Inferior parietal cortex (tissue), 1 donor: ENCODE measurements at regions not wholly inside any gene's neighbourhood (a gene's known extent, or its start where the extent isn't known, plus 50 kb on each side); places are given as distances from the start of the nearest gene placed in this dataset.
"Not testable (repeated sequence)": the region's sequence is repeated elsewhere in the genome, so short reads cannot be mapped to it uniquely, and the experiment has no call there.

Experiments used
- DNase-seq: peaks from one replicate; pipeline ENCODE4 v3.0.0-alpha.2; 2016; ENCODE audit errors: extremely low spot score

DNA sequence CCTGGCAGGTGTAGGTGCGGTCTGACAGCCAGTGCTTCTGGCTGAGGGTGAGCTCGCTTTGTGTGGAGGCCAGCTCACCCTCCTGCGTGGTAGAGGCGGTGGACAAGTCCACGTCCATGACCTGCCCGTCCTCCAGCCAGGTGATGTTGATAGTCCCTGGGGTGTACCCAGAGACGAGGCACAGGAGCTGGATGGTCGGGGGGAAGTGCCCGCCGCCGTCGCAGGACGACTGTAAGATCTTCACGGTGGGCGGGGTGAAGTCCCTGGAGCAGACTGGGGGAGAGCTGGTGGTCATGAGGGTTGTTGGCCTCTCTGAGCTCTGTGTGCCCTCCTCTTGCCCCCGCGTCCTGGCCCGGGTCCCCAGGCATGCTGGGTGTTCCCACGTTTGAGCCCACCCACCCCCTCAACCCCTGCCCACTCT, 74.6 kb downstream of the TMEM121 start:
- no peak for DNase-seq

DNA sequence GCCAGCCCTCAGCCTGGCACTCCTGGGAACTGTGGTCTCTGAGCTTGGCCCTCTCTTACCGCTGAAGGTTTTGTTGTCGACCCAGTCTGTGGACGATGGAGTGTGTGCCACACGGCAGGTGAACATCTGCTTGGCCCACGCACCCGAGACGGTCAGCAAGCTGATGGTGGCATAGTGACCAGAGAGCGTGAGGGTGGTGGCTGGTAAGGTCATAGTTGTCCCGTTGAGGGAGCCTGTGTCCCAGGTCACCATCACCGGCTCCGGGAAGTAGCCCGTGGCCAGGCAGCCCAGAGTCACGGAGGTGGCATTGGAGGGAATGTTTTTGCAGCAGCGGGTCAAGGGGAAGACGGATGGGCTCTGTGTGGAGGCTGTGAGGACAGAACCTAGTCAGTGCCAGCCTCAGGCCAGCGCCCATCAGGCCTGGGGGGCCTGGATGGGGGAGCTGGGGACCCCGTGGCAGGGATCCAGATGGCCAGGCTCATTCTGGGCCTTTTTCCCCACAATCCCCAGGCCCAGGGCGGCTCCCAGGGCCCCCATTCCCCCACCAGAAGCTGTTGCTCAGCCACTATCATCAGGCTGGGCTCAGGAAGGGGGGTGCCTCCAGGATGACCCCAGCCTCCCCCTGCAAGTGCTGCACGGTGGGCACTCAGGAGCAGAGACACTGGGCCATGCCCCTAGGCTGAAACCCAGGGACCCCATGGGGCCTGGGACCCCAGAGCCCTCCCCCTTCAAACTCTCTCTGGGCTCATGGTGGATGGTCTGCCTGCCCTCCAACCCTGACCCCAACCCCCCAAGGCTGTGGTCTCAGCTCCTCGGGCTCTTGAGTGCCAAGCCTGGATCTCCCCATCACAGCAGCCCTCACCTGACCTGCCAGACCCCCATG, 75.2 kb downstream of the TMEM121 start:
- no peak for DNase-seq

DNA sequence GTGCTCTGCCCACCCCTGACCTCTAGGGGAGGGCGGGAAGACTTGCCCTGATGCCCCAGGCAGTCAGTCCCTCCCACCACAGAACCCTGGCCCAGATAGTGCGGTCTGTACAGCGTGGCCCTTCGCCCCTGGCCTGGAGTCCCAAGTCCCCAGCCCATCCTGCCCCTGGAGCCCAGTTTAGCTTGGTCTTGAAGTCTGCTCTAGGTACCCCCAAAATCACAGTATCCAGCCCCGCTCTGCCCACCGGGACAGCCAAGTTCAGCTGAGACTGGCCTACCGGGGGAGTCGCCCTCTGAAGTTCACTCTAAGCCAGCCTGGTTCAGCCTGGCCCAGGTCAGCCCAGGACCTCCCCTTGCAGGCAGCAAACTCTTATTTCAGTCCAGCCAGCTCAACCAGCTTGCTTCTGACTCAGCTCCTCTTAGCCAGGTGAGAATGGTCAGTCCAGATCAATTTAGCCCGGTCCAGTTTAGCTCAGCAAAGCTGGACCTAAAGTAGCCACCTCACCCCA, 75.9 kb downstream of the TMEM121 start:
- DNase-seq = no peak

DNA sequence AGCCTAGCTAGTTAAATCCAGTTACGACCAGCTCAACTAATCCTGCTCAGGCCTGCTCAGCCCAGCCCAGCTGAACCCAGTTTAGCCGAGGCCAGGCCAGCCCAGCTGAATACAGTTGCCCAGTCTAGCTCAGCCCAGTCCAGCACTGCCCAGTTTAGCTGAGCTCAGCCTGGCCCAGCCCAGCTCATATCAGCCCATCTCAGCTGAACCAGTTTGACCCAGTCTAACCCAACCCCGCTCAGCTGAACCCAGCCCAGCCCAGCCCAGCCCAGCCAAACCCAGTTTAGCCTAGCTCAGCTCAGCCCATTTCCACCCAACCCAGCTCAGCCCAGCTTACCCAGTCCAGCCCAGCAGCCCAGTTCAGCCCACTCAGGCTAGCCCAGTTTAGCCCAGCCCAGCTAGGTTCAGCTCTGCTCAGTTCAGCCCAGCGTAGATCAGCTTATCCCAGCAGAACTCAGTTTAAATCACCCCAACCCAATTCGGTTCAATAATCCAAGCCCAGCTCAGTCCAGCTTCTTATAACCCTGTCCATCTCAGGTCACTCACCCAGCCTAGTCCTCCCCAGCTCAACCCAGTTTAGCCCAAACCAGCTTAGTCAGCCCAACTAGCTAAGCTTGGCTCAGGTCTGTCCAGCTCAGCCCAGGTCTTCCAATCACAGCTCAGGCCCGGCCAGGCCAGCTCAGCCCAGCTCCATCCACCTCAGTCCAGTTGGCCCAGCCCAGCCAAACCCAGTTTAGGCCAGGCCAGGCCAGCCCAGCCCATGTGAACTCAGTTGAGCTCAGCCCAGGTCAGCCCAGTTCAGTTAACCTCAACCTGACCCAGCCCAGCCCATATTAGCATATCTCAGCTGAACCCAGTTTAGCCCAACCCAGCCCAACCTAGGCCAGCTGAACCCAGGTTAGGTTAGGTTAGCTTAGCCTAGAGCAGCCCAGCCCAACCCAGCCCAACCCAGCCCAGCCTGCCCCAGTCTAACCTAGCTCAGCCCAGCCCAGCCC, 76.7 kb downstream of the TMEM121 start:
- DNase-seq = no peak

DNA sequence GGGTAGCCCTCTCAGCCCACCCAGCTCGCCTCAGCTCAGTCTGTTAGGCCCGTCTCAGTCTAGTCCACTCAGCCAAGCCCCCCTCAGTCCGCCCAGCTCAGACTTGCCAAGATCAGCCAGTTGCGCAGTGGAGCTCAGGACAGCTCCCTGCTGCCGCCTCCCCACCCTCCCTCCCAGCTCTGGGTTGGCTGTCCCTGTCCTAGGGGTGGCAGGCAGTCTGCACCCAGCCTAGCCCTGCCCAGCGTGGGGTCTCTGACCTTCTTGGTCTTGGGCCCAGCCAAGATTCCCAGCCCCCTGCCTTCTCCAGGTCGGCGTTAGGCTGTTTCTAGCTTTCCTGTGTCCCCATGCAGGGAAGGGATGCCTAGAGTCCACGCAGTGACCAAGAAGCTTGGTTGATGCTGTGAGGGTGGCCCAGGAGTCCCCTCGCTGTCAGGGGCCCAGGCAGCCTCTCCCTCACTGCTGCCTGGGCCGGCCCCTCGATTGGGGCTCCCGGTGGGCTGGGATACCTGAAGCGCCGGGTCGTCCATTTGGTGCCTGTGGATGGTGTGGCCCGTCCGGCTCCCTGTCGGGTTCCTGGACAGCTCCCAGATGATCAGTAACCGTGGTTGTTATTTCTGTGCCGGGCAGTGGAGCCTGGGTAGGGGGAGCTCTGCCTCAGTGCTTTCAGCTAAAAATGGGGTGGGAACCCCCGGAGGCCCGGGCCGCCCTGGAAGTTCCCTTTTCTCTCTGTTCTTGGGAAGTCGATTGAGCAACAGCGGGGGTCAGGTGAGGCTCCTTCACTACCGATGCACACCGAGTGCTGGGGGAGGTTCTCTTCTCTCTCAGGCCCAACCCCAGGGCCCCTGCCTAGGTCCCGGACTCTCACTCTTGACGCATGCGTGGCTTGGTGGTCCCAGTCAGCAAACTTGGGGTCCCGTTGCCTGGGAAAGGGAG, 78.4 kb downstream of the TMEM121 start:
- not testable (repeated sequence) for DNase-seq

DNA sequence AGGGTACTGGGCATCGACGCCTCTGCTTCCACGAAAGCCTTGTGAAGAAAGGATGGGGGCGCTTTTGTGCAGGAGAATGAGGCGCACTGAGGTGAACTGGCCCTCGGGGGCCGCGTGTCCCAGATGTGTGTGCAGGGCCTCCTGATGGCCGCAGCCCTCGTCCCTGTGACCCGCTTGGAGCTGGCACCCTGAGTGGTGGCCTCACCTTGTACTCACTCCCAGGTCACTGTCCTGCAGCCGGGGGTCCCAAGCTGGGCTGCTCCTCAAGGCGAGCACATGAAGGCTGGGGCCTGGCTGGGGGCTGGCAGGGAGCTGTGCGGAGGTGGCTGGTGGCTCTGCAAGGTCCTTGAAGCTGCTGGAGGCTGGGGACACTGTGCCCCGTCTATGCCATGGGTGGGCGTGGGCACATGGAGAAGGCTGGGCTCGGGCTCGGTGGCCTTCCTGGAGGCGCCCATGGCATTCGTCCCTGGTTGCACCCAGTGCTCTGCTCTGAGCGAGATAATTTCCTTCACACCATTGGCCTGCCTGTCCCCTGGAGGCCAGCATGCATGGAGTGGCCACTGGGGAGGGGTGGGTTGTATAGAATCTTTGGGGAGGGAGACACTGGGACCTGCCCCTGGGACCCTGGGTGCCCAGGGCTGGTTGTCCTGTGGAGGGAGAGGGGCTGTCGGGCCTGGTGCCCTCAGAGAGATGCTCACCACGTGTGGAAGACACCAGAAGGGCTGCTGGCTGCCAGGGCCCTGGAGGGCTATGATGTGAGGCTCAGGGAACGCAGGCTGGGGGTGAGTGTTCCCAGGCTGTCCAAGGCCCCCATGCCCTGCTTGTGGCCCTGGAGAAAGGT, 79.3 kb downstream of the TMEM121 start:
- no peak for DNase-seq

DNA sequence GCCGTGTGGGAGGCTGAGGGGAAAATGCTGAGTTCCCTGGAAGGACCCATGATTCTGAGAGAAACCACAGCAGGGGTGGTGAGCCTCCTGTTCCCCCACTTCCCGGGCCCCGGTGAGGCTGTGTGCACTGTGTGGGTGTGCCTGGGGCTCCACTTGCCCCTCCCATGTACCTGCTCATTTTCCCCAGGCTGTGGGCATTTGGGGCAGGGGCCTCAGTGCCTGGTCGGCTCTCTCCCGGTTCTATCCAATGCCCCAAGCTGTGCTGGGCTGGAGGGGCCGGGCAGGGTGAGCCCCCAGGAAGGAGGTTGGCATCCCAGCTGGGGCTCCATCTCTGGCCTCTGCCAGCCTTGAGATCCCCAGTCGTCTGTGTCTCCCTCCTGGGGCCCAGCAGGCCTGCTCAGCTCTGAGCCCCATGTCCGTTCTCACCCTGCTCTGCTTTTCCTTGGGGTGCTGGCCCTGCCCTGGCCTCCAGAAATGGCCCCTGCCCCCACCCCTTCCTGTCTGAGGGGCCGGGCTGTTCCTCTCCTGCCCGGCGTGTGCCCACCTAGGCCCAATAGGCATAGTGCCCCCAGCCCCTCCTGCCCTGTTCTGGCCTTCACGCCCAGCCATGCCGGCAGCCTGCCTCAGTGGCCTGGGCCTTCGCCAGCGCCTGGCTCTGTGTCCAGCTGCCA, 80.1 kb downstream of the TMEM121 start:
- not testable (repeated sequence) for DNase-seq

DNA sequence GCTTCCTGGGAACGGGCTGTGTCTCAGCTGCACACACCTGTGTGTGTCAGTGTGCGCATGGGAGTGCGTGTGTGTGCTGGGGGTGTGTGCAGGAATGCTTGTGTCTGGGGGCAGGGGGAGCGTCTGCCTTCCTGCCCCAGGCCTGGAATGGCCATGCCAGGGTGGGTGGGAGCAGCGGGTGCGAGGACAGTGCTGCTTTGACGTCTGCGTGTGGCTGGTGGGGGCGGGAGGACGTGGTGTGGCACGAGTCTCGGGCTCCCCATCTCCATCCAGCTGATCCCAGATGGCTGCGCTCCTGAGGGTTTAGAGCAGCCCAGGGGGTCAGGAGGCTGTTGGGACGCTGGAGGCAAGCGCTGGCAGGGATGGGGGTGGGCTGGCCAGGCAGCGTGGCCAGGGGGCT, 80.6 kb downstream of the TMEM121 start:
- DNase-seq = not testable (repeated sequence)

DNA sequence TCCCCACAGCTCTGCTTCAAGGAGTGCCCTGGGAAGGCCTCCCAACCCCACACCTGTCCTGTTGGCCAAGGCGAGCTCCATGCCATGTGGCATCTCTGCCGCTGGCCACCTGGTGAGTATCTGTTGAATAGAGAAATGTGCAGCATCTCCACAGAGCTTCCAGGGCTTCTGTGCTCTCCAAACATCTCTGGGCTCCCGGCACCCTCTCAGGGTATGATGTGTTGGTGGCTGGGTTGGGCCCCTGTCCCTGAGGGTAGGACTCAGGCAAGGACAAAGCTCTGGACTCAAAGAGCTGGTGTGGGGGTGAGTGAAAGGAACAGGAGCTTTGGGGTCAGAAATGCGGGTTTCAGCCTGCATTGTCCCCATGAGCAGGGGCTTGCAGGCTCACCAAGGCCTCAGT, 88.6 kb downstream of the TMEM121 start:
- DNase-seq = not testable (repeated sequence)

DNA sequence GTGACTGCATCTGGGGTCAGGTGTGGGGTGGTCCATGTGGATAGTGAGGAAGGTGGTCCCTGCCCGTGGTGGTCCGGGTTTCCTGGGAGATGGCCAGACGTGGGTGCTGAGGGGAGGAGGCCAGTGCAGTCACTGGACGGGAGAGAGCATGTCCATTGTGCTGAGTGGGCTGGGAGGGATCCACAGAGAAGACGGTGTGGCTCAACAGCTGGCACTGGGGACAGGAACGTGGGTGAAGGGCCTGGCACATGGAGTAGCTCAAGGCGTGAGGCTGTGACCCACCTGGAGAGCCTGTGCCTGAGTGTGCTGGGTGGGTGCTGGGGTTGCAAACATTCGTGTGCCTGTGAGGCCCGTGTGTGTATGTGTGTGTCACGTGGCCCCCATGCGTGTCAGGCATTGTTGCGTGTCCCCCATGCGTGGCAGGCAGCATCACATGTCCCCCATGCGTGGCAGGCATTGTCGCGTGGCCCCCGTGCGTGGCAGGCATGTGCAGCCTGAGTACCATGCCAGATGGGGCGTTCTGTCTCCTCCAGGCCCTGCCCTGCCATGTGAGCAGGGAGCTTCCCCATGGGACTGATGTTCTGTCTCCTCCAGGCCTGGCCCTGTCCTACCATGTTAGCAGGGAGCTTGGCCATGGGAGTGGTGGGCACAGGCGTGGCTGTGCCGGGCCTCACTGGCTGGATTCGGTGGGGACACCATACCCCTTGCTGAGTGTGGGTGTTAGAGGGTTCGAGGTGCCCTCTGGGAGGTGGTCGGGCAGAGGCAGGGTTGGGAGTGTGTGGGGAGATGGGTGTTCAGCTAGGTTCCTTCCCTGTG, 89.8 kb downstream of the TMEM121 start:
- not testable (repeated sequence) for DNase-seq

DNA sequence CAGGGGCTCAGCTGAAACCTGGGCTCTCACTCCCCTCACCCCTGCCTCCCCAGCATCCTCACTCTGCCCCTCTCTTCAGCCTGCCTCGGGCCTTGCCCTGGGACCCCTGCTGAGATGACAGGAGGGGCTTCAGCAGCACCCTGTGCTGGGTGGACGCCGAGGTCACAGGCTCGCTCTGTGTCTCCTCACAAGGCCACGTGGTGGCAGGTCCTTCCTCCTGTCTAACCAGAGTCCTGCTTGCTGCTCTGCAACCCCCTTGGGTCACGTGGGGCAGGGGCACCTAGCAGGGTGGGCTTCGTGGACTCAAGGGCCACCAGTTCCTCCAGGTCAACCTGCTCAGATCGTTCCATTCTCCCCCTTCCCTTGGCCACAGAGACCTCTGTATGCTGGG, 90.4 kb downstream of the TMEM121 start:
- no peak for DNase-seq

DNA sequence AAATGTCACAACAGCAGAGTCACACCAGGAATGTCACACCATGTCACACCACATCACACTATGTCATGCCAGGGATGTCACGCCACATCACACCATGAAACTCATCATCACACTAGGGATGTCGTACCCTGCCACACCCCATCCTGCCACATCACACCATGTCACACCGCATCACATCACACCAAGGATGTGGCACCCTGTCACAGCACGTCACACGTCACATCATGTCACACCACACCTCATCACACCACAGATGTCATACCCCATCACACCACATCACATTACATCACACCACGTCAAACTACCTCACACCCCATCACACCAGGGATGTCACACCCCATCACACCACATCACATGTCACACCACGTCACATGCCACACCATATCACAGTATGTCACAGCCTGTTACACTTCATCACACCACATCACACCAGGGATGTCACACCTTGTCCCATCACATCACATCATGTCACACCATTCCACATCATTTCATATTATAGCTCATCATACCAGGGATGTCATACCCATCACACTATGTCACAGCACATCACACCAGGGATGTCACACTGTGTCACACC, 90.9 kb downstream of the TMEM121 start:
- no peak for DNase-seq

DNA sequence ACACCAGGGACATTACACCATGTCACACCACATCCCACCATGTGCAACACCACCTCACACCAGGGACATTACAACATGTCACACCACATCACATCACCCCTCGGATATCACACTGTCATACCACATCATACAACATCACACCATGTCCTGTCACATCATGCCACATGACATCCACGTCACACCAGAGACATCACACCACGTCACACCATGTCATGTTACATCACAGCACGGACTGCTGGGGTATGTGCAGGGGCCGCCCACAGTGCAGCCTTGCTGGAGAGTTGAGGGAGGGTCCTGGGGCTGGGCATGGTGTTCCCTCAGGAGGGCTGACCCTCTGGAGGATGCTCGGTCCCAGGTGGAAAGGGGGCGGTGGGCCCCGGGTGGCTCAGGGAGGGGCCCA, 91.4 kb downstream of the TMEM121 start:
- not testable (repeated sequence) for DNase-seq

DNA sequence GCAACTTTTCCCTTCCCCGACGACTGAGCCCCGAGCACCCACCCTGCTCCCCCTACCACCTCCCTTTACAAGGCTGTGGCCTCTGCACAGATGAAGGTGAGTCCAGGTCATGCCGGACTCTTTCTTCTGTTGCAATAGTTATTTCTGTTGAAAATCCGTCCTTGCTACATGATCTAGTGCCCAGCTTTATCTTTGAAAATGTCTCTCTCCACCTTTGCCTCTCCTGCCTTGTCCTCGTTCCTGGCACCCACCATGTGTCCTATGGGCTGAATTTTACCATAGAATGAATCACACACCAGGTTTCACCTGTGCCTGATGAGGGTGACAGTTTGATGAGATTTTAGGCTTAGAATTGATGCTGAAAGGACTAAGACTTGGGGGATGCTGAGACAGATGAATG, 92.9 kb downstream of the TMEM121 start:
- DNase-seq = not testable (repeated sequence)

DNA sequence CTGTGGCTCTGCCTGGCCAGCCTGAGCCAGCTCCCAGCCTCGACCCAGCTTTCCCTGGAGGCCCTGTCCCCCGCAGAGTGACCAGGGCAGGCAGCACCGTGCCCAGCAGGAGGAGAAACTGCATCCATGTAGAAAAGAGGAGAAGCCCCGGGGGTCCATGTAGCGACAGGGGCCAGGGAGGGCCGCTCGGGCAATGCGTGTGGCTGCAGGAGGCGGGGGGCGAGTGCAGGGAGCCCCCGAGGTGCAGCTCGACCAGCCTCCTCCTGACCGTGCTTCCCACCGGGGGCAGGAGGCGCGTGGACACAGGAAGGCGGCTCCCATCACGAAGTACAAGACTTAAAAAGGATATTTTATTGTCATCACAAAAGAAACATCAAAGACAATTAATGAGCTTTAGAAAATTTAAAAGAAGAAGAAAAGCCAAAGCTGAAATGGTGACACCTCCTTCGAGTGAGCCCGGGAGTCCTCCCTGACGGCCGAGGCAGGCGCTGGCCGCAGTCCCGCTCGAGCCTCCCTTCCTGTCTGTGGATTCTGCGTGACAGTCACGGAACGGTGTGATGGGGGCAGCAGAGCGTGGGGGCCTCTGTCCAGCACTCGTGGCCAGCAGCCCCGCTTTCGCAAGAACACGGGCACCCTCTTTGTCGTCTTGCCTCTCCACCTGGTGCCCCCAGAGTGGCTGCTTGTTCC, 93.9 kb downstream of the TMEM121 start:
- DNase-seq = not testable (repeated sequence)

DNA sequence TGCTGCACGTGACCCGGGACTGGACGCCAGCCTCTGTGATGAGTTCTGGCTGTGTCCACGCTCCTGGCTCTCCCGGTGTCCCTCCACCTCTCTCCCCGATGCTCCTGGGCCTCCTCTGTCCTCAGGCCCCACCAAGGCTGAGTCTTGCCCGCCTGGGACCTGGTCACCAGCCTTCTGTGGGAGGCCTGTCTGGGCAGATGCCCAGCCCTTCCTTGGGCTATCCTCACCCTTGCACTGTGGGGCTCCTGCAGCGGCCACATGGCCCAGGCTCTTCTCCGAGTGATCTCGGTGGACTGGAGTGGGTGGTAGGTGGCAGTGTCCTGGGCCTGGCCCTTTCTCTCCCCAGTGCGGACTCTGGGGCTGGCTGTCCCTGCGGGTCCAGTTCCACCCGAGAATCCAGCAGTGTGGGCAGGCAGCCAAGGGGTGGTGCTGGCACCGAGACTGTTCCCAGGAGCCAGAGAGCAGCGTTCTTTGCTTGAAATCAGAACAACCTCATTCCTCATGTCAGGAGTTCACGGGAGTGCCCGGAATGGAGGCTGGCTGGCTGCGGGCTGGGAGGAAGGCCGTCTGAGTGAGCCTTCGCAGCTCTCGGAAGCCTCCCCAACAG, 94.6 kb downstream of the TMEM121 start:
- DNase-seq = not testable (repeated sequence)
